ENCODE measurements at regions not wholly inside any gene's neighbourhood (a gene's known extent, or its start where the extent isn't known, plus 50 kb on each side); places are given as distances from the start of the nearest gene placed in this dataset.
"Not testable (repeated sequence)": the region's sequence is repeated elsewhere in the genome, so short reads cannot be mapped to it uniquely, and the experiment has no call there.

- DNase-seq = no peak
Measured at GRCh38 chr4:57993944-57994343, 883.8 kb upstream of the IGFBP7 start.

- no peak for DNase-seq
Measured at GRCh38 chr4:57989430-57989829, 879.2 kb upstream of the IGFBP7 start.

- DNase-seq = no peak
Measured at GRCh38 chr4:57985161-57985560, 875.0 kb upstream of the IGFBP7 start.

GRCh38 chr4:57981123-57981522, 870.9 kb upstream of the IGFBP7 start:
- no peak for DNase-seq

DNA sequence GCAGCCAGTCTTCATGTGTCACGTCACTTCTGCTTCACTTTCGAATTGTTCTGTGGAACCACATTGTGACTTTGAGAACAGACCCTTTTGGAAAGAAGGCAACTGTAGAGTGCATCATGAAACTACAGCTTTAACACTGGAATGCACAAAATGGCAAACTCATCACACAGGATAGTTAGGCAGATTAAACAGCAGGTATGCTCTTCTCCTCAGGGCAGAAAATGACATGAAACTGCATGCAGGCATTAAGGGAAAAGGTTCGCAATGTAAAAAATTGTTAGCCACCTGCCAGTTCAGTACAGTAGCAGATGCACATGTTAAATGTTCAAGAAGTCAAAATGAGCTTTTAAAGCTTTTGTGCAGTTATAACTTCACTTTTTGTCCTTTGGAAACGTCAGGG, 864.6 kb upstream of the IGFBP7 start:
- no peak for DNase-seq

- no peak for DNase-seq
Measured at GRCh38 chr4:57973819-57974218, 863.6 kb upstream of the IGFBP7 start.

- DNase-seq = peak in 1 of 3 experiments; percentile 71
Measured at GRCh38 chr4:57971261-57971660, 861.1 kb upstream of the IGFBP7 start.

GRCh38 chr4:57966987-57967760, 857.0 kb upstream of the IGFBP7 start:
- no peak for DNase-seq

DNA sequence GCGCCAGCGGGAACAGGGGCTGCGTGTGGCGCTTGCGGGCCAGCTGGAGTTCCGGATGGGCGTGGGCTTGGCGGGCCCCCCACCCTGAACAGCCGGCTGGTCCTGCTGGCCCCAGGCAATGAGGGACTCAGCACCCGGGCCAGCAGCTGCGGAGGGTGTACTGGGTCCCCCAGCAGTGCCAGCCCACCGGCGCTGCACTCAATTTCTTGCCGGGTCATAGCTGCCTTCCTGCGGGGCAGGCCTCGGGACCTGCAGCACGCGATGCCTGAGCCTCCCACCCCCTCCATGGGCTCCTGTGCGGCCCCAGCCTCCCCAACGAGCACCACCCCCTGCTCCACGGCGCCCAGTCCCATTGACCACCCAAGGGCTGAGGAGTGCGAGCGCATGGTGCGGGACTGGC, 855.2 kb upstream of the IGFBP7 start:
- DNase-seq = not testable (repeated sequence)

DNA sequence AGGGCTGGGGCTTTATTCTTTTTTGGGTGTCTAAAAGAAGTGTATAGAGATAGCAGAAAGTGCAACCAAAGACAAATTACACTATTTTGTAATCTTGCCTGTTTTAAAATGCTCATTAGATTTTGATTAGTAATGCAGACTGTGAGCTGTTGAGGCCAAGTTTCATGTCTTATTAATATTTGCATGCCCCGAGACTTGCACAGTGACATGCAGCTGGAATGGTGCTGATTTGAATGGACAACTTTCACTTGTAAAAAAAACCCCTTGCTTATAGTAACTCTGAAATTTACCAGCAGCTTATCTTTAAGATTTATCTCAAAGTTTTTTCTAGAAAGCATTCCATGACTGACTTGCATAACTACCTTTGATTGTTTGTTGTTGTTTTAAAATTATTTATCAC, 835.1 kb upstream of the IGFBP7 start:
- DNase-seq = no peak

GRCh38 chr4:57943682-57944081, 833.5 kb upstream of the IGFBP7 start:
- DNase-seq = no peak

DNA sequence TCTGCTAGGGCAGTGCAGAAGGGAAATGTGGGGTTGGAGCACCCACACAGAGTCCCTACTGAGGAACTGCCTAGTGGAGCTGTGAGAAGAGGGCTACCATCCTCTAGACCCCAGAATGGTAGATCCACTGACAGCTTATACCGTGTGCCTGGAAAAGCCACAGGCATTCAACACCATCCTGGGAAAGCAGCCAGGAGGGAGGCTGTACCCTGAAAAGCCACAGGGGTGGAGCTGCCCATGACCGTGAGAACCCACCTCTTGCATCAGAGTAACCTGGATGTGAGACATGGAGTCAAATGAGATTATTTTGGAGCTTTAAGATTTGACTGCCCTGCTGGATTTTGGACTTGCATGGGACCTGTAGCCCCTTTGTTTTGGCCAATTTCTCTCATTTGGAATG, 827.1 kb upstream of the IGFBP7 start:
- not testable (repeated sequence) for DNase-seq

DNA sequence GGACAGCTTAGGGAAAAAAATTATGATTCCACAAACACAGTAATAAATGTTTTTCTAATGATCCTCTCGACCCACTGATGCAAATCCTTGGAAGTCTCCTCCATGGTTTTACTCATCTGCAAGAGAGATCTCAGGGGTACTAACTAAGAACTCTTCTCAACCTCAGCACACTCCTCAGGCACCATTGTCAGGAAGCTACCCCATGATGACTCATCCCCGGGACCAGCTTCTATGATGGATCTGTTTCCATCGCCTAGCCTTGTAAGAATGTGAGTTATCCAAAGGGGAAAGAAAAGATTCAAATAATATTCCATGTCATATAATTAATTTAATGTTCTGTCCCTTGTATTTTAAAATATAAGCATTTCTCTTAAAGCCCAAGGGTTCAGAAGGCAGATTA, 816.1 kb upstream of the IGFBP7 start:
- DNase-seq = no peak

DNA sequence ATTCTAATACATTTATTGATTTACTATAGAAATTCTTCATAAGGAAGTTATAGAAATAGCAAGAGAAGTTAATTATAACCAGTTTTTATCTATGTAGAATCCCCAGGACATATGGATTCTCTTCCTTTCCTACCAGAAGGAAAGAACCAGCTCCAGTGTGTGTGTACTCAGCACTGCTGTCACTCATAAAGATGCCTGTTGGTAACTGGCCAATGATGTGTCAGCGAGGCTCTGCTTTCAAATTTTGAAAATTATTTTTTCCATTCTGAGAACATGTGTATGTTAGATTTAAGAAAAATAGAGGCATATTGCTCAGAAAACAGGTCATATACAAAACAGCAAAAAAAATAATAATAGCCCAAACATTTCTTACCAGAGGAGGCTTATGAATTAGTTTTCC, 814.8 kb upstream of the IGFBP7 start:
- no peak for DNase-seq

GRCh38 chr4:57916479-57916878, 806.3 kb upstream of the IGFBP7 start:
- DNase-seq = no peak

GRCh38 chr4:57911203-57911602, 801.0 kb upstream of the IGFBP7 start:
- no peak for DNase-seq

DNA sequence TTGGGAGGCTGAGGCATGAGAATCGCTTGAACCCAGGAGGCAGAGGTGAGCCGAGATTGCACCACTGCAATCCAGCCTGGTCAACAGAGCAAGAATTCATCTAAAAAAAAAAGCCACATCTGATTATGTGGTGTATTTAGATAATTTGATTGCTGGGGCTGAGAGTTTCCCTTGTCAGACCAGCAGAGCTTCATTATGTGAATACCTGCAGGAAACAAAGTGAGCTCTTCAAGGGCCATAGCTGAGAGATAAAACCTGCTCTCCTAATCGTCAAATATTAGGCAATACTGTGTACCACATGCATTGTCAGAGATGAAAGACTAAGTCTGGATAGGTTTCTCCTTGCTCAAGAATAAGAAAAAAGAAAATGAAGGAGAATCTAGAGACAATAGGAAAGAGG, 800.0 kb upstream of the IGFBP7 start:
- no peak for DNase-seq

- DNase-seq = no peak
Measured at GRCh38 chr4:57905965-57906364, 795.8 kb upstream of the IGFBP7 start.

DNA sequence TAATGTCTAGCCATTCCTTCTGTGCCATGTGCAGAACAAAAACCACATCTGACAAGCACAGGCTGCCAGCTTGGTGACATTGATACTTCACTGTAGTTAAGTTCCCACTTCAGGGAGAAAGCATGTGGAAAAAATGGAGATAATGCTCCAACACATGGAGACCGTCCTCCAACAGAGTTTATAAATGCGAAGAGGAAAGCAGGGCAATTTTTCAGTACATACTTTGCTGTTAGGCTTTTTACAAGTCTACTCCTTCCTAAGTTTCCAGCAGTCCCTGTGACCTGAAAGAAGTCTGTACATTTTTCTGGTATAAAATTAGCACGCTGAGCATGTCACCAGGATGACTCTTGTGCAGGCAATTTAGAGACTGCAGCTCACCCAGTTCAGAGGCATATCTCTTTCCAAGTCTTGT, 766.9 kb upstream of the IGFBP7 start:
- no peak for DNase-seq

DNA sequence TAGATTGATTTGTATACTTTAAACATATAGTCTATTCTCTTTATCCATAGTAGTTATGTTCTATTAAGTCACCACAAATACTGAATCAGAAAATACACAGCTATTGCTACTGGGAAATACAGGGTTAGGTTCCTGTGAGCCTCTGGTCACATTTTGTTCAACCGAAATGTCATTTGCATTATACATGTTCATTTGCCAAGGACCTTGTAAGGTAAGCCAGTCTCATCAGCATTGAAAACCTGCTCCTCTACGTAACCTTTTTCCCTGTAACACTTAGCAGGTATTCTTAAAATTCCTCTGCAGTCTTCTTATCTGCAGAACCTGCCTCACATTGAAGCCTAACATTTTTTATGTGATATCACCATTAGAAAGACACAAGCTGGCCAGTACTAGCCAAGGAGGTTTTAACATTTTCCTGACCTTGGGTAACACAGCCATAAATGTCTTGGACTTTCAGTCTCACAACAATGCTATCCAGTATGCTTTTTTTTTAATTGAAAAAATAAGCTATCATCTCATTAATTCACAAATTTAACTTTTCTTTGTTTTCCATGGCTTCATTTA, 765.7 kb upstream of the IGFBP7 start:
- DNase-seq = no peak

- DNase-seq = no peak
Measured at GRCh38 chr4:57866468-57867171, 756.4 kb upstream of the IGFBP7 start.

- no peak for DNase-seq
Measured at GRCh38 chr4:57865264-57865663, 755.1 kb upstream of the IGFBP7 start.

DNA sequence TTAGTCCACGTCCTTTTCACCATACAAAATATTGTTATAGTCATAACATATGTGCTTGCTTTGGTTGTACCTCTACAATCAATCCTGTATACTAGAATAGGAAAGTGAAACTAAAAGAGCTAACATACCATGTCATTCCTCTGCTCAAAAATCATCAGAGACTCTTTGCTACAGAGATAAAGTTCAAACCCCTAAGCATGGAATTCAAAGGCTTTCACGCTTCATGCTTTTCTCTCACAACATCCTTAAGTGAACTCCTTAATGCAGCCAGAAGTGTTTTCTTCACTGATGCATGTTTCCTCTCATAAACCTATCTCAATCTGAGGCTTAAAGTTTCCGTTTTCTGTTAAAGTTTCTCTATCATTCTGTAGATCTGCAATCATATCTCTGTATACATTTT, 744.6 kb upstream of the IGFBP7 start:
- no peak for DNase-seq

DNA sequence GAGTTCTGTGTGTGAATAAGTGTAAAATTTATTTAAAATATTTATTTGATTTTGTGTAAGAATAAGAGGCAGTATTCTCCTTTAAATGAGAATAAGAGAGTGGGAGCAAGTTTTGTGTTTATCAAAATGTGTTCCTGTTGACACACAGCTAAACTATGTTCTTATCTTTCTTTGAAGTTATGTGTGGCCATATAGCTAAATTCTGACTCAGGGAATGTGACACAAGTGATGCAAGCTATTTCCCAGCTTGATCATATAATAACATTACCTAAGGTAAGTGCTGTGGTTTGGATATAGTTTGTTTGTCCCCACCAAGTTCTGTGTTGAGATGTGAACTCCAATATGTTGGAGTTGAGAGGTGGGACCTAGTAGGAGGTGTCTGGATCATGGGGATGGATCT, 740.0 kb upstream of the IGFBP7 start:
- no peak for DNase-seq

Measured in NCI-H1417 (cell line).